LHCN-M2 (cell line): ENCODE measurements at regions not wholly inside any gene's neighbourhood (a gene's known extent, or its start where the extent isn't known, plus 50 kb on each side); places are given as distances from the start of the nearest gene placed in this dataset.
"Not testable (repeated sequence)": the region's sequence is repeated elsewhere in the genome, so short reads cannot be mapped to it uniquely, and the experiment has no call there.

Source experiments
- DNase-seq: peaks from one replicate; pipeline ENCODE4 v3.0.0-alpha.2; 2012; ENCODE audit warnings: low read depth

DNA sequence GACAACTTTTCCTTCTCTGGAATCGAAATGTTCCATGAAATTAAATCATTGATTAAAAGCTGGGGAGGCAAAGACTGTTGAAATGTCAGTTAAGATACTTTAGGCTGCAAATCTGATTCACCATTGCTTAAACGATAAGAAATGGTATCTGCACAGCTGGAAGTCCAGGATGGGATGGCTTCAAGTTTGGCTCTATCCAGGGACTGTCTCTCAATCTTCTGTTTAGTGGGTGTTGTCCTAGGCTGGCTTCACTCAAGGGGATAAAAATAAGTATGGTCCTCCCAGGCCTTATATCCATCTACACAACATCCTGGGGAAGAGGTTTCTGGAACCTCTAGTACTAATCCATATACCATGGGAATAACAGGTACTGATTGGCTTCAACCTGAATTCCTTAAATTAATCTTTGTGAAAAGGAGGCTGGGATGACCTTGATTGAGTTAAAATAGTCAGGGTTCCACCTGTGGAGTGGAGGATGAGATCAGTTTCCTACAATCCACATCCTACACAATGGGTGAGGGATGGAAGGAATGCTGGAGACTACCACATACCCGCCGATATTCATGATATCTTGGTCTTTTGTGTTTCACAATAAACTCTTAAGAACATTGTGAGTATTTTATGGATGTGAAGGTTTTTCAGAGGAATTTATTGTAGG is 156.0 kb upstream of the L3MBTL4 start:
- DNase-seq, result no peak

DNA sequence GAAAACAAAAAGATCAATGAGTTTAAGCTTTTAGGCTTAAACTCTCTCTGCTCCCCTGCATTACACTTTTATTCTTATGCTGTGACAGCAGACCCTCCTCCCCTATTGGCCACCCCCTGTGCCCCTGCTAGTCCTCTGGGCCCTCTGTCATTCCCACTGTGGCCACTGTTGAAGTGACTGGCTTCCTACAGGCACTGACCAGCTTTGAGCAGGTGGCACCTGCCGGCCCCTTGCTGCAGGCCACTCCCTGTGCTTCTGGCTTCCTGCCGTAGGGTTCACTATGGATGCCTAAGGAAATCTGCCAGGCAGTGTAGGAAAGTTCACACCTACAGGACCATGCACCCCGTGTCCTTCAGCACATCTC is 156.5 kb upstream of the L3MBTL4 start:
- no peak for DNase-seq

DNA sequence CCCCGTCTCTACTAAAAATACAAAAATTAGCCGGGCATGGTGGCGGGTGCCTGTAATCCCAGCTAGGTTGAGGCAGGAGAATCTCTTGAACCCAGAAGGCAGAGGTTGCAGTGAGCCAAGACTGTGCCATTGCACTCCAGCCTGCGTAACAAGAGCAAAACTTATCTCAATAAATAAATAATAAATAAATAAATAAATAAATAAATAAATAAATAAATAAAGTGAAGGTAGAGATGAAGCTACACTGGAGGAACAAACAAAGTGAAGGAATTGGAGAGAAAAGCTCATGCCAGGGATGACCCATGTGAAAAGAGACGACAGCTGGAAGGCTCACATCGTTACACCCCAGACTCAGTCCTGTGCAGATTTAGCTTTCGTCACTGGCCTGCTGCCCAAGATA is 157.3 kb upstream of the ARHGAP28 start:
- DNase-seq, result not testable (repeated sequence)

DNA sequence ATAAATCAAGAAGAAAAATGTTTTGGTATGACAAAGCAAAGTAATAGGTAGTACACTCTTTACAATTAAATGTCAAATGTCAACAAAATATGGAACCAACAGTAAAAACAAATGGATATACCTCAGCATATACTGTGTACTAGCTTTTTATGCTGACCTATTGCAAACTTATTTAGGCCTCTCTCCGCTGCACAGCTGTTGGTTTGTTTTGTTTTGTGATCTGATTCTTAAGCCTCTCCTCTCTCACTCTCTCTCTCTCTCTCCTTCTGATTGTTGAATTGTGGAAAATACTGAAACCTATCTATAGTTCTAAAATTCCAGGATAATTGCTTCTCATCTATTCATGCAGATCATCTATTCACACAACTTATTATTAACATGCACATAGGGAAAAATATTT is 154.9 kb upstream of the ARHGAP28 start:
- DNase-seq, result no peak

DNA sequence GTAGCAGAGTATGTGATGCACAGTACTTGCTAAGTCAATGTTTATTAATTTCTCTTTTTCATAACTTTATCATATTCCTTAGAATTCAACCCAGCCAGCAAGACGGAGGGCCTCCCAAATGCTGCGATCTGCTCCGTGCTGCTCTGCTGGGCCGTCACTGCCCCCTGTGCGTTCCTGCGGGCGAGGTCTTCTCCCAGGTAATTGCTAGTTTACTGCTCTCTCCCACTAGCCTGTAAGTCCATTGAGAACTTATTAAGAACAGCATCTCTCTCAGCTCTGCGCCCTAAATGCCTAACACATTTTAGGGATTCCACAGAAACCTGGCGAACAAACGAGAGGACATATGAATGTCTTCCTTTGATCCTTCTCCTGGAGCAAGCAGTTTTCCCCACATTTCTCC is 153.6 kb upstream of the ARHGAP28 start:
- no peak for DNase-seq

DNA sequence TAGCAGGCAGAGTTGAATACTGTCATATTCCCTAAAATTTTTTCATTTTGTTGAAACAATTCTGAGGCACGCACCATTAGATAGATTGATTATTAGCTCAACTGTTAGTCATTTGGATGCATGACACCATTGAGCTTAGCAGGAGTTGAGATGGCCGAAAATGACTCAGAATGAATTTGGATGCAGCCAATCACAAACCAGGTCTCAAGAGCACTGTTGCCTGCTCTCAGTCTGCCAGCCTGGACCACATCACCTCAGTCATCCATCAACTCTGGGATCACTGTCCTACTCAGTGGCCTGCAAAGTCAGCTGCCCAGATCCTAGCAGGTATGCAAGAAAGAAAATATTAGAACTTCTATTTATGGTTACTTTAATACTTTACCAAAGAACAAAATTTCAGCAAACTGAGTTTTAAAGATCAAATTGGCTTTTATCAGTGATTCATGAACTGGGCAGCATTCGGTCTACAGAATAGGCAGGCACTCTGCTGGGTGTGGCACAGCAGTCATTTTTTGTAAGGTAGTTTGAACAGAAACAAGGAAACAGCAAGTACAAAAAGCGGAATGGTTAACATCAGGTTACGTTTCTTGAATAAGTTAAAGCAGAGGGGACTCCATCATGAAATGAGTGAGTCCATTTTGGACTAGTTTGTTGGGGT is 152.7 kb upstream of the ARHGAP28 start:
- no peak for DNase-seq

GRCh38 chr18:6578686-6579085 is 150.8 kb upstream of the ARHGAP28 start:
- no peak for DNase-seq

DNA sequence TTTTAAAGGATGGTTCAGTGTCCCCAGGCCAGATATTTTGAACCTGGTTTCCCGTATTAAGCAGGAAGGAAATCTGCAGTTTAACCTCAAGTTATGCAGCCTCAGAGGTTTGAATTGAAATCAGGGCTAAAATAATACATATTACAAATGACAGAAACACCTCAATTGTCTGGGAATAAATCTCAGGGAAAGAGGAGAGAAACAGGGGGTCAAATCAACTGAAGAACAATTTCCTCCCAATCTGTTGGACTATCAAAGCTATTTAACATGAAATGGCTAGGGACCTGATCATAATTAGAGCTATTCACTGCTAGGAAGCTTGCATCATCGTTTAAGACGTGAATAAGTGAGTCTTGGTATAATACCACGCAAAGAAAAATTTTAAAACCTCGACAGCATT is 150.0 kb upstream of the ARHGAP28 start:
- DNase-seq, result no peak

- no peak for DNase-seq
These were observed 149.1 kb upstream of the ARHGAP28 start for GRCh38 chr18:6580401-6580800.

- no peak for DNase-seq
These were observed 139.6 kb upstream of the ARHGAP28 start for GRCh38 chr18:6589923-6590322.

DNA sequence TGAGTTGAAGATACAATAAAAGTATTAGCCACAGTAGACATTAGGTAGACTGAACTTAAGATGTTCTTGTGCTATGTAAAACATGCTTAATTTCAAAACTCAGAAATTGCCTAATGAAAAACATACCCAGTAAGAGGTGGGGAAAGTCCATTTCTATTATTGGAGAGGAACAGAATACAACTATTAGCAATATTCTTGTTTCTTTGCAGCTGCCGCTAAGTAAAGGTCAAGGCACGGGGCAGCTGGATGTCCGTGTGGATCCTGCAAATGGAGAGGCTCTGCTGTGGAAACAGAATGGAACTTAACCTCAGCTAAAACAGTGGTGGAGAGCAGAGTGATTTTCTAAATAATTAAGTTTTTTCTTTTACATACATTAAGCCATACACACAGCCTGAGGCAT is 139.2 kb upstream of the ARHGAP28 start:
- DNase-seq, result no peak

- DNase-seq, result no peak
These were observed 138.0 kb upstream of the ARHGAP28 start for GRCh38 chr18:6591491-6591890.

DNA sequence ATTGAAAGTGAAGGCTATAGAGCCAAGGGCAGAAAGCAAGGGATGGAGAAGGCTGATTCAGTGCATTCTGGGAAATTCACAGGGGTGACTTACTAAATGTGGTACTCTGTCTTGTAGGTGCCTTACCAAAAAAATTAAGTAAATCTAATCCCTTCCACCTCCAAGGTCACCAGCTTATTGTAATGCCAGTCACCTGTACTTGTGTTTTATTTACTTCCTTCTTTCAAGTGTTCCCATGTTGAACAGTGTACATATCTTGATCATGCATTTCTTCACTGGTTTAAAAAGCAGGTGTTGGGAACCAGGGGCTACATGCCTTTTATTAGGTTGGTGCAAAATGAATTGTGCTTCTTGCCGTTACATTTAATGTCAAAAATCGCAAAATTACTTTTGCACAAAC is 137.0 kb upstream of the ARHGAP28 start:
- no peak for DNase-seq

- no peak for DNase-seq
These were observed 136.2 kb upstream of the ARHGAP28 start for GRCh38 chr18:6593142-6593885.

DNA sequence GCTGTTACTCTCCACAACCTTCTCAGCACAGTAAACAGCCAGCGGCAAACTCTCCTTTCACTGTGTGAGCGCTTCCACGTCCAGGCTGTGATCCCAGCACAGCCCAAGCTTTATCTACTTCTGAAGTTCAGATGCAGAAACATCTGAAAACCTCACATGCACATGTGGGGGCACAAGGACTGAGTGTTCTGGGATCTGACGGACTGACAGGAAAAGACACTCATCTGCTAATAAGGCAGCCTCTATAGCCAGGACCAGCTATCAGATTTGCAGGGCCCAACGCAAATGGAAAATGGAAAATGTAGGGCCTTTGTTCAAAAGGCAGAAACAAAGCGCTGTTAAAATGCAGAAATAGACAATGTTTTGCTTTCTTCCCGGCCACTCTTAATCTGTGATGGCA is 133.8 kb upstream of the ARHGAP28 start:
- no peak for DNase-seq

DNA sequence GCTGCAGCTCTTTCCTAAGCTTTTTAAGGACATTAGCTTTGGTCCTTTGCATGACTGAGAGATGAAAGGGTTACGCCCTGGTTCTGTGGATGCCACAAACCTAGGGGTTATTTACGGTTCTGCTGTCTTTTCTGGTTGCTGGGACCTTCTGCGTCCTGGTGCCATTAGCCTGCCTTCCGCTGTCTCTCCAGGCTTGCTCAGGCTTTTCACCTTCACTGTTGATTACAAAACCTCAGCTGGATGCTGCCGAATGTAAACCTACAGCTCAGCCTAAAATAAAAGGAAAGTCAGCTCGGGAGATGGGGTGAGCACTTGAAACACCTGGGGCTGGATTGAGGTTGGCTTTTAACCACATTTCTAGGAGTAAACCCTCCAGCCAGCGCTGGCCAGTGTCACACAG is 130.9 kb upstream of the ARHGAP28 start:
- DNase-seq, result no peak

GRCh38 chr18:6600667-6601167 is 128.8 kb upstream of the ARHGAP28 start:
- DNase-seq, result no peak

- no peak for DNase-seq
These were observed 128.3 kb upstream of the ARHGAP28 start for GRCh38 chr18:6601241-6601640.

DNA sequence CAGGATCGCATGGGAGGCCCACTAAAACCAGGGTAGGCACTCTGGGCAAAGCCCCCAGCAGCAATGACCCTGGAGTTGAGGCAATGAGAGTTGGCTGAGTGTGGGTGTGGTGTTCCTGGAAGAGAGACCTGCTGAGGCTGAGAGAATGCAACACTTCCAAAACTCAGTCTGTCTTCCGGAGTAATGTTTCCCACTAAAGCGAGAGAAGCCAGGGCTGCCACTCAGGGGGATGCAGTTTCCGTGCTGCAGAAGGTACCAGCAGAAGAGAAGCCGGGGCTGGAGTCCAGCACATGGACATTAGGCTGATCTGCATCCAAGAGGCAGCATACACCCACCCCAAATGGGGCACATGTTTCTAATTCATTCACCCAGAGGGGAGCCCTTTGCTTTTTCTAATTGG is 127.2 kb upstream of the ARHGAP28 start:
- DNase-seq, result no peak

DNA sequence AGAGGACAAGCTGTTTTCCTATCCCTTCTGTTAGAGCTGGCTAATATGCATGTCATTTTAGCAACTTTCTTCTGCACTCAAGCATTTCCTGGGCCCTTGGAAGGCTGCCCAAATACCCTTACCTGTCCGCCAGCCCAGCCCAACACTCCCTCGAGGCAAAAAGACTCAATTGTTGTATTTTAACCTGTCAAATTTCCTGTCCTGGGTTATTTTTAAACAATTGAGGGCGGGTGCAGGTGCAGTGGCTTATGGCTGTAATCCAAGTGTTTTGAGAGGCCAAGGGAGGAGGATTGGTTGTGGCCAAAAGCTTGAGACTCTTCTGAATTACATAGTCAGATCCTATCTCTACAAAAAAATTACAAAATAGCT is 125.0 kb upstream of the ARHGAP28 start:
- no peak for DNase-seq

DNA sequence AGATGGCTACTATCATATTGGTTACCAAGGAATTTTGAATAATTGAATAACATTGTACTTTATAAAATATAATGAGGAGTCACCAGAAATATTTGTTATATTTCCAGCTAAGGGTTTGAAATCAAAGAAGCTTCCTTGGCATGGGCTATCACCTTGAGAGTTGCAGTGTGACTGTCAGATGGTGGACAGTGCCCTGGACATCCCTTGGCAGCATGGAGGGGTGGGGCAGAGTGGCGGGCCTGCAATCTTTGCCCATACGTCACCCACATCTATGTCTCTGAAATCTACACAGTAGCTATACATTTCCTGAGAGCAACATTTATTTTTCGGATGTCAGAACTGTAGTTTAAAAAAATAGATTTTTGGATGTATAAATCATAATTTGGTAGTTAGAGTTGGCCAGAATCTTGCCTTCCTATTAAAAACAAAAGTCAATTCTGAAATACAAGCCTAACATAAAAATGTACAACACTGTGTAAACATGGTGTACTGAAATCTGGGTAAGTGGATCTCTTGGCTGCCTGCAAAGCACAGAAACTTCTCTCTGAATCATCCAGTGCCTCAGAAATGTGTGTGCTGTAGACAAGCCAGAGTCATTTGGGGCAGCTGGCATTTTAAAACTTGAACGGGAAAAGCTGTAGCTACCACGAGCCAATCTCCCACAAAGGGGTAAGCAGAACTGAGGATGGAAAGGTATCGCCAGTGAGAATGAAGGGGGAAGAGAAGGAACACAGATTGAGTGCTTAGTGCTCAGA is 124.2 kb upstream of the ARHGAP28 start:
- peak; percentile 64 for DNase-seq

DNA sequence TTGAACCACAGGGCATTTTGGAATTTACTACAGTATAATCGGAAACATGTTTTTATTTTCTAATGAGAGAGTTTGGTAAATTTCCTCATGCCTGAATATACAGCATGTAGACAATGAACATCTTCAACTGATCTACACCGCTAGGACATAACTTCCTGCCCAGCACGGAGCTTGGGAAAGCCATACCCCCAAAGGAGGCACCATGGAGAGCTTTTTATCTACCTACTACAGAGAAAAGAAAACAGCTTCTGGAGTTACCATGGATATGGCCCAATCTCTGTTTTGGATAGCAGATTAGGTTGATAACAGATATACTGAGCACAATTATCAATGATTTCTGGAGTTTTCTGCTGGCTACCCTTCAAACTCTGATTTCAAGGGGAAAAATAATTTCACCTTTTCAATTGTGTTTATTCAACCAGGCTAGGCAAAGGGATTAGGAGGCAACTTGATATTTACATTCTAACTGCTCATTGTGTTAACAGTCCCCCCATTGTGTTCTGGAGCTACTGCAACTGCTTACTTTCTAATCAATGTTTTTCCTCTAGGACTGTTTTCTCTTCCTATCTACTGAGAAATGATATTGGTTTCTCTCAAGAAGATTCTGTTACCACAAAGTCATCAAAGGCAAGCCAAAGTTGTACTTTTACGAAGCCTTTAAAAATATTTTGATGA is 123.0 kb upstream of the ARHGAP28 start:
- no peak for DNase-seq
